ENCODE measurements at regions not wholly inside any gene's neighbourhood (a gene's known extent, or its start where the extent isn't known, plus 50 kb on each side); places are given as distances from the start of the nearest gene placed in this dataset.
A peak's percentile ranks its signal among the peaks of the same experiment; 100 is the strongest.

DNA sequence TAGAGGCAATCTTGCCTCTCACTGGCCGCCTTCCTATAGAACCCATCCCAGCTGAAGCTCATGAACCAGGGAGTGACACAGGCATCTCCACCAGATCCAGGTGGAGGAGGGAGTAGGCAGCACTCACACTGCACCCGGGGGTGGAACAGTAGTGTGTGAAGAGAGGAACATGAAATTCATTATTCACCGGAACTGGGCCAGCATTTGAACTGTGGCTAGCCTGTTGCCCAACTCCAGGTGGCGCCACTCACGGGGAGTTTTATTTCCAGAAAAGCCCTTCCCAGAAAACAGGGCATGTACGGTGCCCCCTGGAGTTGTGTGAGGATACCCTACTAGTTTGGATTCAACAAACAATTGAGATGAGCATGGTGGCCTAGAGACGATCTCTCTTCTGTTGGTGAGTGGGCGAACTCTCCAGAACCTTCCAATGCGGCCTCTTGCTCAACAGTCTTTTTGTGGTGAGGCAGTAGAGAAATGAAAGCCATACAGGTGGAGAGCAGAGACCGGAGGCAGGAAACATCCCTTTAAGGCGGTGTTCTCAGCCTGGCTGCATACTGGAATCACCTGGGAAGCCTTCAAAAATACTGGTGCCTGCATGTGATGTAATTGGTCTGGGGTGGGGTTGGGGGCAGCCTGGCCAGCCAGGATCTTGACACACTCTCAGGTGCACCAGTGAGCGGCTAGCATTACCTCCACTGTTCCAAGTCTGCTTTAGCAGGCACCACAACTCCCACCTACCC lies 73.5 kb upstream of the NEDD4L start:
- H3K4me3 ChIP-seq (ENCODE audit: low read depth, low read length), result no peak overlapping the region
- in situ Hi-C loops (cut with HindIII; ENCODE audit: low sequenced_read_pairs), result no loop called here
- no peak for DNase-seq (ENCODE audit: low read depth, low spot score)
- TF ChIP-seq, protein P1, sequence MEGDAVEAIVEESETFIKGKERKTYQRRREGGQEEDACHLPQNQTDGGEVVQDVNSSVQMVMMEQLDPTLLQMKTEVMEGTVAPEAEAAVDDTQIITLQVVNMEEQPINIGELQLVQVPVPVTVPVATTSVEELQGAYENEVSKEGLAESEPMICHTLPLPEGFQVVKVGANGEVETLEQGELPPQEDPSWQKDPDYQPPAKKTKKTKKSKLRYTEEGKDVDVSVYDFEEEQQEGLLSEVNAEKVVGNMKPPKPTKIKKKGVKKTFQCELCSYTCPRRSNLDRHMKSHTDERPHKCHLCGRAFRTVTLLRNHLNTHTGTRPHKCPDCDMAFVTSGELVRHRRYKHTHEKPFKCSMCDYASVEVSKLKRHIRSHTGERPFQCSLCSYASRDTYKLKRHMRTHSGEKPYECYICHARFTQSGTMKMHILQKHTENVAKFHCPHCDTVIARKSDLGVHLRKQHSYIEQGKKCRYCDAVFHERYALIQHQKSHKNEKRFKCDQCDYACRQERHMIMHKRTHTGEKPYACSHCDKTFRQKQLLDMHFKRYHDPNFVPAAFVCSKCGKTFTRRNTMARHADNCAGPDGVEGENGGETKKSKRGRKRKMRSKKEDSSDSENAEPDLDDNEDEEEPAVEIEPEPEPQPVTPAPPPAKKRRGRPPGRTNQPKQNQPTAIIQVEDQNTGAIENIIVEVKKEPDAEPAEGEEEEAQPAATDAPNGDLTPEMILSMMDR (IDR thresholded peaks at IDR 0.05; ENCODE audit: low read depth, low read length), result peak; percentile 37

DNA sequence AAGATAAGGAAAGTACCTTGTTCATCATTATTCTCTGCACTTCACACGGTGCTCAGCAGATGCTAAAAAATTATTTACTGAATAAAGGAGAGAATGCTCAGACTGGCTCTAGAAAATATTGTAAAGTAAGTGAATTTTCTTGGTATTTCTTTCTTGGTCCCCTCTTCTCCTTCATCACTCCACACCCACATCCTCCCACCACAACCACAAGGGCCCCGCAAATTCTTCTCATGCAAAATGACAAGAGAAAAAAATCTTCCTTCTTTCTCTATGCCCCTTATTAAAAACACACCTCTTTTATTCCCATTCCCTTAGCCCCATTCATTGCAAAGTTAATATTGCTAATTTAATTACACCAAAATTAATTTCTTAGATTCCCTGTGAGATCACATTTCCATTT lies 74.2 kb upstream of the NEDD4L start:
- in situ Hi-C loops (cut with HindIII; ENCODE audit: low sequenced_read_pairs), result no loop called here
- no peak for DNase-seq (ENCODE audit: low read depth, low spot score)
- TF ChIP-seq, protein P1 (IDR thresholded peaks at IDR 0.05; ENCODE audit: low read depth, low read length), result no peak

DNA sequence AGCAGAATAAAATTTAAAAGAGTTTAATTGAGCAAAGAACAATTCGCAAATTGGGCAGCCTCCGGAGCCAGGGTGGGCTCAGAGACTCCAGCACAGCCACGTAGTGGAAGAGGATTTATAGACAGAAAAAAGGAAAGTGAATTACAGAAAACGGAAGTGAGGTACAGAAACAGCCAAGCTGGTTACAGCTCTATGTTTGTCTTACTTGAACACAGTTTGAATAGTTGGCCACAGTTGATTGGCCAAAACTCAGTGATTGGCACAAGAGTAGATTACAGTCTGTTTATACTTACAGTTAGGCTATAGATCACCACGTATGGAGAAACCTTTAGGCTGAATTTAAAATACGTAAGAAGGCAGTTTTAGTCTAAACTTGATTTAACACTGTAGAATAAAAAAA lies 78.8 kb upstream of the NEDD4L start:
- TF ChIP-seq, protein P1 (IDR thresholded peaks at IDR 0.05; ENCODE audit: low read depth, low read length), result no peak
- in situ Hi-C loops (cut with HindIII; ENCODE audit: low sequenced_read_pairs), result no loop called here
- no peak overlapping the region for H3K4me3 ChIP-seq (ENCODE audit: low read depth, low read length)
- no peak for DNase-seq (ENCODE audit: low read depth, low spot score)

More for the DNA sequence above, 74.2 kb upstream of the NEDD4L start:
- no peak overlapping the region for H3K4me3 ChIP-seq (ENCODE audit: low read depth, low read length)

DNA sequence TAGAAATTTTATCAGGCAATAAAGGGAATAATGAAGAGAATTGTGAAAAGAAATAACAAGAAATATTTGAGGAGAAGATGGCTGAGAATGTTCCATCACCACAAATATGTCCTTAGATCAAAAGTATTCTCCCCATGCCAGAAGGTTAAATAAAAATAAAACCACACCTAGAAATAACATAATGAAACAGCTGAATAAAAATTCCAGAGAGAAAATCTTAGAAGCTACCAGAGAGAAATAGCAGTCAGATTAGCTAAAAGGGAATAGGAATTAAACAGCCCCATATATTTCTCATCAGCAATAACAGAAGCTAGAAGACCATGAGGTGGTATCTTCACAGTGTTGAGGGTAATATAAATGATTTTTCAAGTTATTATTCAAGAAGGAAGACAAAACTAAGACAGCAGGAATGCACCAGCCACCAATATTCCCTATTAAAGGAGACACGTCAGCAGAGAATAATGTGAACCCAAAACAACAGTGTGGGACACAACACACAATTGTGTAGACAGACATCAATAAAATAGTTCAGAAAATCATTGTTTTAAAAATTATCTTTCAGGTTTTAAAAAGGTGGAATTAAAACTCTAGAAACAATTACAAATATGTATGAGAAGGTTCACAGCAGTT lies 82.0 kb upstream of the NEDD4L start:
- no peak overlapping the region for H3K4me3 ChIP-seq (ENCODE audit: low read depth, low read length)
- in situ Hi-C loops (cut with HindIII; ENCODE audit: low sequenced_read_pairs), result no loop called here
- DNase-seq (ENCODE audit: low read depth, low spot score), result peak; percentile 22
- TF ChIP-seq, protein P1 (IDR thresholded peaks at IDR 0.05; ENCODE audit: low read depth, low read length), result no peak

DNA sequence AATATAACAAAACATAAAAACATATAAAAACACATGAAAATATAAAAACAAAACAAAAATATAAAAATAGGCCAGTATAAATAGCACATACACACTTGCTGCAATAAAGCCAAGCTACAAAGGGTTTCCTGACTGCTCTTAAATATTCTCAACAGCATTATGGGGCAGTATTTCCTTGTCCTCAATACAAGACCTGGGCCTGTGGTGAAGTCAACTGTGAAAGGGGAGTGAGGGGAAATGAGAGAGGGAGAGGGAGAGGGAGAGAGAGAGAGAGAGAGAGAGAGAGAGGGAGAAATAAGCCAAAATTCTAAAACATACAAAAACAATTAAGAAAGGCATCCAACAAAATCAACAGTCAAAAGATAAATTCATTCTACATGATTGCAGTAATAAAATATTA lies 82.6 kb upstream of the NEDD4L start:
- TF ChIP-seq, protein P1 (IDR thresholded peaks at IDR 0.05; ENCODE audit: low read depth, low read length), result no peak
- DNase-seq (ENCODE audit: low read depth, low spot score), result no peak
- no peak overlapping the region for H3K4me3 ChIP-seq (ENCODE audit: low read depth, low read length)
- in situ Hi-C loops (cut with HindIII; ENCODE audit: low sequenced_read_pairs), result no loop called here

DNA sequence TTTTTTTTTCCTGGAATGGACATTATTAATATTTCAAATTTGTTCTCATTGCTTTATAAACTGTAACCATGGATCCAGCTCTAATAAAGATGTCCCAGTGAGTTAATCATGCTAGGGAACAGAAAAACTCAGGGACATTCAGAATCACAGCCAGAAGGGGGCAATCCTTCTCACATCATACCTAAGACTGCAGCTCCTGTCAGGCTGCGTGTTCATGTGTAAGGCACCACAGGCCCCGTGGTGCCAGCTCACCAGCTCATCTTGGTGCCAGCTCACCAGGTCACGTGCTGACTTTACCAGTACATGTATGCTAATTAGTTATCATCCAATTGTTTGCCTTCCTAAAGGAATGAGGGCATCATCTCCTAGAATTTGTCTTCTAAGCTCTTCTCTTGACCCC lies 84.7 kb upstream of the NEDD4L start:
- DNase-seq (ENCODE audit: low read depth, low spot score), result peak; percentile 42

More for the DNA sequence above, 84.7 kb upstream of the NEDD4L start:
- TF ChIP-seq, protein P1 (IDR thresholded peaks at IDR 0.05; ENCODE audit: low read depth, low read length), result peak; percentile 51
- no peak overlapping the region for H3K4me3 ChIP-seq (ENCODE audit: low read depth, low read length)
- in situ Hi-C loops (cut with HindIII; ENCODE audit: low sequenced_read_pairs), result no loop called here

All from astrocyte of the spinal cord (primary cell).